C1 segment of cervical spinal cord (tissue), 14 donors: ENCODE measurements at regions not wholly inside any gene's neighbourhood (a gene's known extent, or its start where the extent isn't known, plus 50 kb on each side); places are given as distances from the start of the nearest gene placed in this dataset.

ENCODE experiments used
- DNase-seq, 14 donors: peaks; one replicate each; lab custom pipeline; 2025; lab: John Stamatoyannopoulos, UW

- DNase-seq: no peak
These were observed 57.4 kb downstream of the PRR20E start for GRCh38 chr13:57224414-57224813.

- no peak for DNase-seq
These were observed 83.5 kb downstream of the PRR20E start for GRCh38 chr13:57250472-57250871.

GRCh38 chr13:57253551-57253950, 86.6 kb downstream of the PRR20E start:
- no peak for DNase-seq

- no peak for DNase-seq
These were observed 98.0 kb downstream of the PRR20E start for GRCh38 chr13:57264965-57265364.

- no peak for DNase-seq
These were observed 103.5 kb downstream of the PRR20E start for GRCh38 chr13:57270493-57270892.

- no peak for DNase-seq
These were observed 119.6 kb downstream of the PRR20E start for GRCh38 chr13:57286511-57287098.

- DNase-seq: no peak
These were observed 135.6 kb downstream of the PRR20E start for GRCh38 chr13:57302604-57303003.

- no peak for DNase-seq
These were observed 144.1 kb downstream of the PRR20E start for GRCh38 chr13:57311009-57311586.

GRCh38 chr13:57314897-57315520, 148.0 kb downstream of the PRR20E start:
- no peak for DNase-seq

- DNase-seq: no peak
These were observed 159.5 kb downstream of the PRR20E start for GRCh38 chr13:57326532-57326931.

- no peak for DNase-seq
These were observed 173.9 kb downstream of the PRR20E start for GRCh38 chr13:57340878-57341277.

- no peak for DNase-seq
These were observed 178.5 kb downstream of the PRR20E start for GRCh38 chr13:57345526-57345925.

GRCh38 chr13:57346786-57347185, 179.8 kb downstream of the PRR20E start:
- no peak for DNase-seq

GRCh38 chr13:57352114-57352513, 185.1 kb downstream of the PRR20E start:
- no peak for DNase-seq

- DNase-seq: no peak
These were observed 186.8 kb downstream of the PRR20E start for GRCh38 chr13:57353831-57354230.

GRCh38 chr13:57375876-57376275, 208.9 kb downstream of the PRR20E start:
- no peak for DNase-seq

- no peak for DNase-seq
These were observed 223.2 kb upstream of the PCDH17 start for GRCh38 chr13:57408312-57408711.

GRCh38 chr13:57409121-57409520, 222.4 kb upstream of the PCDH17 start:
- DNase-seq: peak in 11 of 14 donors; percentile 2 to 41 (median 14)

GRCh38 chr13:57409656-57410055, 221.9 kb upstream of the PCDH17 start:
- peak in 1 of 14 donors; percentile 20 for DNase-seq

- DNase-seq: no peak
These were observed 213.4 kb upstream of the PCDH17 start for GRCh38 chr13:57418067-57418677.

GRCh38 chr13:57424379-57424778, 207.2 kb upstream of the PCDH17 start:
- no peak for DNase-seq

- no peak for DNase-seq
These were observed 206.0 kb upstream of the PCDH17 start for GRCh38 chr13:57425531-57425930.

GRCh38 chr13:57437587-57437986, 194.0 kb upstream of the PCDH17 start:
- no peak for DNase-seq
